Naive B cell (primary cell): ENCODE measurements at regions not wholly inside any gene's neighbourhood (a gene's known extent, or its start where the extent isn't known, plus 50 kb on each side); places are given as distances from the start of the nearest gene placed in this dataset.

Experiments
- ATAC-seq, 2 donors: fragments of 150-1000 bp; cut with Tn5 transposase; 2 replicates each; pipeline ENCODE4 v1.10.0; 2021; ENCODE audit warnings: low read depth in 2 of 2, mild to moderate bottlenecking in 2 of 2, moderate library complexity in 2 of 2
- DNase-seq: peaks from one replicate; pipeline ENCODE4 v3.0.0; 2022
- H3K27ac Mint-ChIP-seq, 6 donors: one replicate each; pipeline ENCODE4 v1.8.0; 2020 to 2022; ENCODE audit warnings: mild to moderate bottlenecking in 6 of 6, mixed read lengths in 6 of 6, moderate library complexity in 5 of 6, inconsistent platforms in 2 of 6
- H3K27me3 Mint-ChIP-seq, 3 donors: one replicate each; pipeline ENCODE4 v1.8.0; 2021 to 2022; ENCODE audit warnings: mixed read lengths in 3 of 3, mild to moderate bottlenecking in 1 of 3
- H3K36me3 Mint-ChIP-seq, 2 donors: one replicate each; pipeline ENCODE4 v1.8.0; 2020 to 2022; ENCODE audit warnings: mixed read lengths in 2 of 2, inconsistent platforms in 1 of 2, mild to moderate bottlenecking in 1 of 2
- H3K4me1 Mint-ChIP-seq, 3 donors: one replicate each; pipeline ENCODE4 v1.8.0; 2020 to 2022; ENCODE audit warnings: mixed read lengths in 3 of 3, inconsistent platforms in 1 of 3, mild to moderate bottlenecking in 1 of 3, moderate library complexity in 1 of 3
- H3K4me3 Mint-ChIP-seq, 8 donors: one replicate each; pipeline ENCODE4 v1.8.0; 2020 to 2022; ENCODE audit warnings: mild to moderate bottlenecking in 8 of 8, mixed read lengths in 8 of 8, moderate library complexity in 8 of 8, inconsistent platforms in 2 of 8
- H3K9me3 Mint-ChIP-seq, 7 donors: one replicate each; pipeline ENCODE4 v1.8.0; 2020 to 2022; ENCODE audit warnings: mixed read lengths in 7 of 7, mild to moderate bottlenecking in 5 of 7, inconsistent platforms in 2 of 7, moderate library complexity in 1 of 7

GRCh38 chr14:61877768-61878167, 115.5 kb downstream of the SNAPC1 start:
- ATAC-seq (no peak), DNase-seq (no peak)
- Mint-ChIP-seq H3K4me1 (peaks cover 7 to 11% (median 8%) of the 10 kb centered on the region in 3 donors), H3K4me3 (no peak overlapping the region), H3K27me3 (peaks cover 10 to 25% (median 20%) of the 10 kb centered on the region in 3 donors), H3K9me3 (peaks cover 0 to 4% (median 0%) of the 10 kb centered on the region in 7 donors), H3K36me3 (peaks cover 0 to 11% of the 10 kb centered on the region in 2 donors), H3K27ac (no peak overlapping the region)

- DNase-seq (no peak), ATAC-seq (no peak)
- no peak overlapping the region for H3K27ac Mint-ChIP-seq
- H3K4me3 Mint-ChIP-seq, result no peak overlapping the region
- H3K9me3 Mint-ChIP-seq, result peaks cover 0 to 4% (median 0%) of the 10 kb centered on the region in 7 donors
- peaks cover 0 to 11% of the 10 kb centered on the region in 2 donors for H3K36me3 Mint-ChIP-seq
- peaks cover 10 to 25% (median 20%) of the 10 kb centered on the region in 3 donors for H3K27me3 Mint-ChIP-seq
- H3K4me1 Mint-ChIP-seq, result peaks cover 11 to 13% (median 11%) of the 10 kb centered on the region in 3 donors
These were observed 116.7 kb downstream of the SNAPC1 start for GRCh38 chr14:61878931-61879330.

GRCh38 chr14:61881046-61881445, 118.8 kb downstream of the SNAPC1 start:
- DNase-seq (no peak), ATAC-seq (no peak)
- peaks cover 0 to 11% of the 10 kb centered on the region in 2 donors for H3K36me3 Mint-ChIP-seq
- H3K9me3 Mint-ChIP-seq, result peaks cover 0 to 4% (median 0%) of the 10 kb centered on the region in 7 donors
- peak overlapping the region in 1 of 6 donors; percentile 65 for H3K27ac Mint-ChIP-seq
- peaks cover 25 to 32% (median 28%) of the 10 kb centered on the region in 3 donors for H3K4me1 Mint-ChIP-seq
- H3K4me3 Mint-ChIP-seq, result no peak overlapping the region
- H3K27me3 Mint-ChIP-seq, result peaks cover 10 to 18% (median 15%) of the 10 kb centered on the region in 3 donors

GRCh38 chr14:61884711-61885110, 122.5 kb downstream of the SNAPC1 start:
- peaks cover 0 to 11% of the 10 kb centered on the region in 2 donors for H3K36me3 Mint-ChIP-seq
- H3K27me3 Mint-ChIP-seq, result peaks cover 2 to 9% (median 6%) of the 10 kb centered on the region in 3 donors
- ATAC-seq (no peak), DNase-seq (no peak)
- peaks cover 0 to 4% (median 0%) of the 10 kb centered on the region in 7 donors for H3K9me3 Mint-ChIP-seq
- peaks cover 58 to 68% (median 60%) of the 10 kb centered on the region in 3 donors for H3K4me1 Mint-ChIP-seq
- H3K4me3 Mint-ChIP-seq, result peak overlapping the region; percentile 34 to 87 (median 71)
- H3K27ac Mint-ChIP-seq, result peak overlapping the region in 1 of 6 donors; percentile 41

GRCh38 chr14:61885203-61885961, 123.2 kb downstream of the SNAPC1 start:
- Mint-ChIP-seq H3K9me3 (peaks cover 0 to 4% (median 0%) of the 10 kb centered on the region in 7 donors), H3K36me3 (peaks cover 0 to 11% of the 10 kb centered on the region in 2 donors), H3K4me3 (peak overlapping the region in 6 of 8 donors; percentile 62 to 87 (median 72)), H3K4me1 (peaks cover 63 to 75% (median 66%) of the 10 kb centered on the region in 3 donors), H3K27me3 (peaks cover 0 to 5% (median 0%) of the 10 kb centered on the region in 3 donors), H3K27ac (peak overlapping the region in 1 of 6 donors; percentile 41)
- no peak for ATAC-seq
- DNase-seq, result no peak

- Mint-ChIP-seq H3K9me3 (peaks cover 0 to 4% (median 0%) of the 10 kb centered on the region in 7 donors), H3K4me1 (peaks cover 74 to 95% (median 81%) of the 10 kb centered on the region in 3 donors), H3K36me3 (no peaks in the 10 kb centered on the region), H3K4me3 (peak overlapping the region in 2 of 8 donors; percentile 36 to 37), H3K27ac (peak overlapping the region in 4 of 6 donors; percentile 7 to 88 (median 66)), H3K27me3 (no peaks in the 10 kb centered on the region)
- ATAC-seq (no peak), DNase-seq (no peak)
These were observed 125.4 kb downstream of the SNAPC1 start for GRCh38 chr14:61887628-61888027.

- H3K4me1 Mint-ChIP-seq, result peaks cover 59 to 82% (median 70%) of the 10 kb centered on the region in 3 donors
- no peaks in the 10 kb centered on the region for H3K27me3 Mint-ChIP-seq
- peak; percentile 99 for ATAC-seq
These were observed 127.7 kb downstream of the SNAPC1 start for GRCh38 chr14:61889914-61890351.

GRCh38 chr14:61891170-61891569, 128.9 kb downstream of the SNAPC1 start:
- Mint-ChIP-seq H3K27me3 (no peaks in the 10 kb centered on the region), H3K36me3 (no peaks in the 10 kb centered on the region), H3K4me1 (peaks cover 53 to 71% (median 63%) of the 10 kb centered on the region in 3 donors), H3K27ac (peak overlapping the region in 2 of 6 donors; percentile 15 to 37), H3K9me3 (no peaks in the 10 kb centered on the region), H3K4me3 (peak overlapping the region in 1 of 8 donors; percentile 29)
- no peak for DNase-seq
- no peak for ATAC-seq

More at GRCh38 chr14:61889914-61890351, 127.7 kb downstream of the SNAPC1 start:
- Mint-ChIP-seq H3K36me3 (no peaks in the 10 kb centered on the region), H3K4me3 (peak overlapping the region; percentile 22 to 86 (median 74)), H3K9me3 (no peaks in the 10 kb centered on the region), H3K27ac (peak overlapping the region; percentile 77 to 97 (median 90))
- peak; percentile 79 for DNase-seq

GRCh38 chr14:61891810-61892209, 129.6 kb downstream of the SNAPC1 start:
- no peaks in the 10 kb centered on the region for H3K36me3 Mint-ChIP-seq
- H3K9me3 Mint-ChIP-seq, result no peaks in the 10 kb centered on the region
- peaks cover 47 to 65% (median 58%) of the 10 kb centered on the region in 3 donors for H3K4me1 Mint-ChIP-seq
- DNase-seq, result no peak
- no peaks in the 10 kb centered on the region for H3K27me3 Mint-ChIP-seq
- H3K27ac Mint-ChIP-seq, result peak overlapping the region in 2 of 6 donors; percentile 2 to 37
- peak overlapping the region in 1 of 8 donors; percentile 25 for H3K4me3 Mint-ChIP-seq
- ATAC-seq, result no peak

- no peak overlapping the region for H3K4me3 Mint-ChIP-seq
These were observed 131.2 kb downstream of the SNAPC1 start for GRCh38 chr14:61893371-61893940.

GRCh38 chr14:61894452-61895077, 132.3 kb downstream of the SNAPC1 start:
- Mint-ChIP-seq H3K27ac (no peak overlapping the region), H3K27me3 (peaks cover 0 to 9% (median 0%) of the 10 kb centered on the region in 3 donors), H3K4me1 (peaks cover 22 to 38% (median 33%) of the 10 kb centered on the region in 3 donors), H3K4me3 (no peak overlapping the region), H3K9me3 (no peaks in the 10 kb centered on the region), H3K36me3 (no peaks in the 10 kb centered on the region)
- ATAC-seq, result peak in 1 of 2 donors; percentile 36
- peak; percentile 34 for DNase-seq

More at GRCh38 chr14:61893371-61893940, 131.2 kb downstream of the SNAPC1 start:
- Mint-ChIP-seq H3K36me3 (no peaks in the 10 kb centered on the region), H3K27me3 (peaks cover 0 to 7% (median 0%) of the 10 kb centered on the region in 3 donors), H3K27ac (no peak overlapping the region), H3K4me1 (peaks cover 32 to 49% (median 43%) of the 10 kb centered on the region in 3 donors), H3K9me3 (no peaks in the 10 kb centered on the region)
- DNase-seq (no peak), ATAC-seq (no peak)

- Mint-ChIP-seq H3K36me3 (no peaks in the 10 kb centered on the region), H3K9me3 (no peaks in the 10 kb centered on the region), H3K4me1 (peaks cover 4 to 13% (median 13%) of the 10 kb centered on the region in 3 donors), H3K27ac (no peak overlapping the region), H3K4me3 (no peak overlapping the region), H3K27me3 (peaks cover 0 to 9% (median 0%) of the 10 kb centered on the region in 3 donors)
- DNase-seq (no peak), ATAC-seq (no peak)
These were observed 135.1 kb downstream of the SNAPC1 start for GRCh38 chr14:61897300-61897699.

- no peaks in the 10 kb centered on the region for H3K36me3 Mint-ChIP-seq
- H3K4me1 Mint-ChIP-seq, result peaks cover 0 to 5% (median 4%) of the 10 kb centered on the region in 3 donors
- ATAC-seq (no peak), DNase-seq (no peak)
- peak overlapping the region in 1 of 6 donors; percentile 69 for H3K27ac Mint-ChIP-seq
- H3K9me3 Mint-ChIP-seq, result no peaks in the 10 kb centered on the region
- peaks cover 0 to 9% (median 0%) of the 10 kb centered on the region in 3 donors for H3K27me3 Mint-ChIP-seq
- no peak overlapping the region for H3K4me3 Mint-ChIP-seq
These were observed 136.3 kb downstream of the SNAPC1 start for GRCh38 chr14:61898568-61898967.
